ENCODE measurements at regions not wholly inside any gene's neighbourhood (a gene's known extent, or its start where the extent isn't known, plus 50 kb on each side); places are given as distances from the start of the nearest gene placed in this dataset.

DNA sequence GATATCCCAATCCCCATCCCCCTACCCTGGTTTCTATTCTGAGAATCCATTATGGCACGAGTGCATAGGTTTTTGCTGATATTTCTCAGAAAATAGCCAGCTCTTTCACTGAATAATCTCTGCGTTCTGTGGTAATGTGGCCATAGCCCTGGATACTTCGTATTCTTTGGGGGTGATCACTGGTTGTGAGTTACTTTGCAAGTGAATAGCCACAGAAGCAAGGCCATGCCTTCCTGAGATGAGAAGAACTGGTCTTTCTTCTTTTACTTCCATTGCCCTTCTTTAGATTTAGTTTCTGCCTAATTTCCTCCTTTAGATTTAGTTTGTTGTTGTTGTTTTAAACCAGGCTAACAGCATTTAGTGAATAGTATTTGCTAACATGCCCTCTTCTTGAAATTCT, 323.4 kb downstream of the CDC14C start:
- Mint-ChIP-seq H3K4me1 (peaks cover 68% of the 10 kb centered on the region), H3K27me3 (ENCODE audit: low read depth) (no peaks in the 10 kb centered on the region), H3K9me3 (no peaks in the 10 kb centered on the region), H3K36me3 (0 out of 2 replicates have a peak, but pooled peaks cover 2% of the 10 kb centered on the region), H3K4me3 (no peak overlapping the region), H3K27ac (peak overlapping the region; percentile 87)
- ChIA-PET CTCF (interaction anchor here (0.8 to 1.0 kb wide), 2 partner anchors 77 to 81 kb away, joined by 3 read pairs; no protein-coding TSS in a partner anchor), POLR2A (no interaction called here)
- DNase-seq (ENCODE audit: low spot score) (no peak), ATAC-seq (peak; percentile 53)
- TF ChIP-seq E2F5 (CRISPR knock-in tag; IDR thresholded peaks at IDR 0.05) (no peak), FOXK1 (CRISPR knock-in tag; IDR thresholded peaks at IDR 0.05) (no peak), KAT7 (CRISPR knock-in tag; IDR thresholded peaks at IDR 0.05; ENCODE audit: borderline replicate concordance) (no peak), ZNF121 (CRISPR knock-in tag; IDR thresholded peaks at IDR 0.05) (no peak), MYBL2 (CRISPR knock-in tag; IDR thresholded peaks at IDR 0.05) (no peak), NFATC4 (CRISPR knock-in tag; IDR thresholded peaks at IDR 0.05) (no peak), E2F1 (CRISPR knock-in tag; IDR thresholded peaks at IDR 0.05) (no peak)
- TF ChIP-seq, protein P1, sequence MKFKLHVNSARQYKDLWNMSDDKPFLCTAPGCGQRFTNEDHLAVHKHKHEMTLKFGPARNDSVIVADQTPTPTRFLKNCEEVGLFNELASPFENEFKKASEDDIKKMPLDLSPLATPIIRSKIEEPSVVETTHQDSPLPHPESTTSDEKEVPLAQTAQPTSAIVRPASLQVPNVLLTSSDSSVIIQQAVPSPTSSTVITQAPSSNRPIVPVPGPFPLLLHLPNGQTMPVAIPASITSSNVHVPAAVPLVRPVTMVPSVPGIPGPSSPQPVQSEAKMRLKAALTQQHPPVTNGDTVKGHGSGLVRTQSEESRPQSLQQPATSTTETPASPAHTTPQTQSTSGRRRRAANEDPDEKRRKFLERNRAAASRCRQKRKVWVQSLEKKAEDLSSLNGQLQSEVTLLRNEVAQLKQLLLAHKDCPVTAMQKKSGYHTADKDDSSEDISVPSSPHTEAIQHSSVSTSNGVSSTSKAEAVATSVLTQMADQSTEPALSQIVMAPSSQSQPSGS (CRISPR knock-in tag; IDR thresholded peaks at IDR 0.05; ENCODE audit: borderline replicate concordance, low read depth): no peak
- TF ChIP-seq, protein P2, sequence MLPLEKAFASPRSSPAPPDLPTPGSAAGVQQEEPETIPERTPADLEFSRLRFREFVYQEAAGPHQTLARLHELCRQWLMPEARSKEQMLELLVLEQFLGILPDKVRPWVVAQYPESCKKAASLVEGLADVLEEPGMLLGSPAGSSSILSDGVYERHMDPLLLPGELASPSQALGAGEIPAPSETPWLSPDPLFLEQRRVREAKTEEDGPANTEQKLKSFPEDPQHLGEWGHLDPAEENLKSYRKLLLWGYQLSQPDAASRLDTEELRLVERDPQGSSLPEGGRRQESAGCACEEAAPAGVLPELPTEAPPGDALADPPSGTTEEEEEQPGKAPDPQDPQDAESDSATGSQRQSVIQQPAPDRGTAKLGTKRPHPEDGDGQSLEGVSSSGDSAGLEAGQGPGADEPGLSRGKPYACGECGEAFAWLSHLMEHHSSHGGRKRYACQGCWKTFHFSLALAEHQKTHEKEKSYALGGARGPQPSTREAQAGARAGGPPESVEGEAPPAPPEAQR (CRISPR knock-in tag; IDR thresholded peaks at IDR 0.05): no peak

- DNase-seq (ENCODE audit: low spot score): no peak
- TF ChIP-seq ZNF317 (CRISPR knock-in tag; IDR thresholded peaks at IDR 0.05; ENCODE audit: borderline replicate concordance, low read depth) (no peak), ZNF416 (CRISPR knock-in tag; IDR thresholded peaks at IDR 0.05) (no peak), SMAD4 (CRISPR knock-in tag; IDR thresholded peaks at IDR 0.05) (no peak), ZNF423 (CRISPR knock-in tag; IDR thresholded peaks at IDR 0.05) (no peak), ZMAT4 (CRISPR knock-in tag; IDR thresholded peaks at IDR 0.05) (no peak), ETV6 (CRISPR knock-in tag; IDR thresholded peaks at IDR 0.05) (no peak)
- TF ChIP-seq, protein P3, sequence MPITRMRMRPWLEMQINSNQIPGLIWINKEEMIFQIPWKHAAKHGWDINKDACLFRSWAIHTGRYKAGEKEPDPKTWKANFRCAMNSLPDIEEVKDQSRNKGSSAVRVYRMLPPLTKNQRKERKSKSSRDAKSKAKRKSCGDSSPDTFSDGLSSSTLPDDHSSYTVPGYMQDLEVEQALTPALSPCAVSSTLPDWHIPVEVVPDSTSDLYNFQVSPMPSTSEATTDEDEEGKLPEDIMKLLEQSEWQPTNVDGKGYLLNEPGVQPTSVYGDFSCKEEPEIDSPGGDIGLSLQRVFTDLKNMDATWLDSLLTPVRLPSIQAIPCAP (CRISPR knock-in tag; IDR thresholded peaks at IDR 0.05): no peak
- Mint-ChIP-seq H3K36me3 (no peaks in the 10 kb centered on the region), H3K27me3 (ENCODE audit: low read depth) (no peaks in the 10 kb centered on the region), H3K4me1 (peaks cover 15% of the 10 kb centered on the region), H3K4me3 (no peak overlapping the region), H3K27ac (no peak overlapping the region), H3K9me3 (peaks cover 6% of the 10 kb centered on the region)
- no peak for ATAC-seq
- ChIA-PET CTCF (no interaction called here), POLR2A (no interaction called here)
Observed at GRCh38 chr7:49255054-49255453, 330.7 kb downstream of the CDC14C start.

GRCh38 chr7:49260538-49260937, 336.2 kb downstream of the CDC14C start:
- Mint-ChIP-seq H3K27me3 (ENCODE audit: low read depth) (no peaks in the 10 kb centered on the region; the same call in 1 of the 2 replicates), H3K27ac (no peak overlapping the region), H3K36me3 (no peaks in the 10 kb centered on the region), H3K4me3 (no peak overlapping the region), H3K9me3 (peaks cover 6% of the 10 kb centered on the region), H3K4me1 (peaks cover 8% of the 10 kb centered on the region)
- POLR2A ChIA-PET: no interaction called here
- DNase-seq (ENCODE audit: low spot score): no peak
- CTCF ChIA-PET: no interaction called here
- no peak for ATAC-seq
- TF ChIP-seq E2F1 (CRISPR knock-in tag; IDR thresholded peaks at IDR 0.05) (no peak), JUN (CRISPR knock-in tag; IDR thresholded peaks at IDR 0.05) (no peak), GTF2I (CRISPR knock-in tag; conservative IDR thresholded peaks at IDR 0.05) (no peak), ZNF671 (CRISPR knock-in tag; IDR thresholded peaks at IDR 0.05) (no peak), SMAD3 (CRISPR knock-in tag; IDR thresholded peaks at IDR 0.05; ENCODE audit: borderline replicate concordance) (no peak), NFATC4 (CRISPR knock-in tag; IDR thresholded peaks at IDR 0.05) (no peak), GABPB1 (CRISPR knock-in tag; IDR thresholded peaks at IDR 0.05) (no peak)
- TF ChIP-seq, protein P4, sequence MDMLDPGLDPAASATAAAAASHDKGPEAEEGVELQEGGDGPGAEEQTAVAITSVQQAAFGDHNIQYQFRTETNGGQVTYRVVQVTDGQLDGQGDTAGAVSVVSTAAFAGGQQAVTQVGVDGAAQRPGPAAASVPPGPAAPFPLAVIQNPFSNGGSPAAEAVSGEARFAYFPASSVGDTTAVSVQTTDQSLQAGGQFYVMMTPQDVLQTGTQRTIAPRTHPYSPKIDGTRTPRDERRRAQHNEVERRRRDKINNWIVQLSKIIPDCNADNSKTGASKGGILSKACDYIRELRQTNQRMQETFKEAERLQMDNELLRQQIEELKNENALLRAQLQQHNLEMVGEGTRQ (CRISPR knock-in tag; IDR thresholded peaks at IDR 0.05): no peak
- TF ChIP-seq, protein P5, sequence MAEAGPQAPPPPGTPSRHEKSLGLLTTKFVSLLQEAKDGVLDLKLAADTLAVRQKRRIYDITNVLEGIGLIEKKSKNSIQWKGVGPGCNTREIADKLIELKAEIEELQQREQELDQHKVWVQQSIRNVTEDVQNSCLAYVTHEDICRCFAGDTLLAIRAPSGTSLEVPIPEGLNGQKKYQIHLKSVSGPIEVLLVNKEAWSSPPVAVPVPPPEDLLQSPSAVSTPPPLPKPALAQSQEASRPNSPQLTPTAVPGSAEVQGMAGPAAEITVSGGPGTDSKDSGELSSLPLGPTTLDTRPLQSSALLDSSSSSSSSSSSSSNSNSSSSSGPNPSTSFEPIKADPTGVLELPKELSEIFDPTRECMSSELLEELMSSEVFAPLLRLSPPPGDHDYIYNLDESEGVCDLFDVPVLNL (CRISPR knock-in tag; IDR thresholded peaks at IDR 0.05; ENCODE audit: borderline replicate concordance, low read depth): no peak
